Adrenal gland (tissue), 9 donors: ENCODE measurements at regions not wholly inside any gene's neighbourhood (a gene's known extent, or its start where the extent isn't known, plus 50 kb on each side); places are given as distances from the start of the nearest gene placed in this dataset.
"Not testable (repeated sequence)": the region's sequence is repeated elsewhere in the genome, so short reads cannot be mapped to it uniquely, and the experiment has no call there.

Source experiments
- DNase-seq, 7 donors: peaks; one replicate each; pipeline ENCODE4 v3.0.0-alpha.2; 2019 to 2020
- H3K27ac ChIP-seq, 5 donors: fragments of 200-600 bp; sonication (generic) in 4 of 5; 1 replicate in 3 of 5; 2 replicates in 2 of 5; pipeline versions ENCODE4 v1.5.1 to v1.8.0; 2016 to 2020; ENCODE audit warnings: mild to moderate bottlenecking in 1 of 5
- H3K27me3 ChIP-seq: fragments of 200-600 bp; 2 replicates; pipeline ENCODE4 v1.8.0; 2021
- H3K36me3 ChIP-seq, 2 donors: fragments of 200-600 bp; replicated peaks in 1 of 2; 1 replicate in 1 of 2; 2 replicates in 1 of 2; pipeline versions ENCODE4 v1.5.1 to v1.8.0; 2018 to 2022
- H3K4me1 ChIP-seq, 2 donors: fragments of 200-600 bp; replicated peaks in 1 of 2; 1 replicate in 1 of 2; 2 replicates in 1 of 2; pipeline versions ENCODE4 v1.5.1 to v1.8.0; 2018 to 2021
- H3K4me3 ChIP-seq, 4 donors: fragments of 200-600 bp; sonication (generic) in 3 of 4; one replicate each; pipeline ENCODE4 v1.5.1; 2016 to 2018
- H3K9me3 ChIP-seq, 3 donors: fragments of 200-600 bp; sonication (generic) in 1 of 3; replicated peaks in 1 of 3; 1 replicate in 2 of 3; 2 replicates in 1 of 3; pipeline versions ENCODE4 v1.5.1 to v1.8.0; 2016 to 2021
- CTCF ChIP-seq, 6 experiments: fragments of 450-650 bp in 4 of 6; fragments of 200-600 bp in 2 of 6; sonication (generic) in 1 of 6; IDR thresholded peaks; 1 replicate in 5 of 6; 2 replicates in 1 of 6; pipeline versions ENCODE4 v1.5.1 to v1.8.0; 2016 to 2021; ENCODE audit warnings: antibody characterized with exemption in 6 of 6, mild to moderate bottlenecking in 2 of 6, moderate library complexity in 1 of 6
- POLR2A ChIP-seq, 2 donors: fragments of 450-650 bp; IDR thresholded peaks; one replicate each; pipeline ENCODE4 v1.6.1; 2017; ENCODE audit warnings: antibody characterized with exemption in 2 of 2, mild to moderate bottlenecking in 2 of 2, moderate library complexity in 1 of 2
- WGBS, 4 donors: extraction: QIAGEN DNeasy Blood & Tissue Kit in 2 of 4; methylation state at CpG; one replicate each; pipeline versions ENCODE4 v1.1.5 to v1.1.7; 2013 to 2017; 5-methylcytosine and 5-hydroxymethylcytosine counted together
- intact Hi-C, 2 donors: fragments of 100-400 bp; cut with DNase I; formaldehyde crosslinking; loops; one replicate each; pipeline versions ENCODE4 v1.14.1 to v1.15.0; 2022 to 2023
- donor health status: healthy with polysubstance abuse.
- donor health status: Bipolar disorder and iron deficiency.
- donor health status: DM: yes; HTN: yes; CAD: no.
- donor health status: DM: no; HTN: no; CAD: no.
- donor health status: DM: no; HTN: no; CAD: no.

DNA sequence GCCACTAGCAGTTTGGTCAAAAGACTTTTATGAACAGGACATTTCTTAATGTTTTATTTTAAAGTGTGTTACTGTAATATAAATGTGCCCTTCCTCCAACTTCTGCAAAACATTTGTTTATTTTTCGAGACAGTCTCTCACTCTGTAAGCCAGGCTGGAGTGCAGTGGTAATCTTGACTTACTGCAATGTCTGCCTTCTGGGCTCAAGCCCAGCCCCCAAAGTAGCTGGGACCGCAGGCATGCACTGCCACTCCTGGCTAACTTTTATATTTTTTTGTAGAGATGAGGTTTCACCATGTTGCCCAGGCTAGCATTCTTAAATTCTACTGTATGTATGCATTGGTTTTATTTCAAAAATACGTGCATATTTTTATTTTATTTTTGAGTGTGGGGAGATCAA is 1201.9 kb downstream of the STIM2 start:
- H3K36me3 ChIP-seq: no peaks in the 10 kb centered on the region
- WGBS, 4 donors: 61 to 66% (median 62%) methylated on average over 3 of the region's 3 CpGs
- TF ChIP-seq POLR2A (IDR thresholded peaks at IDR 0.05) (no peak), CTCF (IDR thresholded peaks at IDR 0.05) (no peak)
- H3K27me3 ChIP-seq: no peaks in the 10 kb centered on the region
- intact Hi-C loops: no loop called here
- H3K4me3 ChIP-seq: no peak overlapping the region
- DNase-seq: no peak
- no peaks in the 10 kb centered on the region for H3K4me1 ChIP-seq
- no peaks in the 10 kb centered on the region for H3K9me3 ChIP-seq
- H3K27ac ChIP-seq: no peak overlapping the region

DNA sequence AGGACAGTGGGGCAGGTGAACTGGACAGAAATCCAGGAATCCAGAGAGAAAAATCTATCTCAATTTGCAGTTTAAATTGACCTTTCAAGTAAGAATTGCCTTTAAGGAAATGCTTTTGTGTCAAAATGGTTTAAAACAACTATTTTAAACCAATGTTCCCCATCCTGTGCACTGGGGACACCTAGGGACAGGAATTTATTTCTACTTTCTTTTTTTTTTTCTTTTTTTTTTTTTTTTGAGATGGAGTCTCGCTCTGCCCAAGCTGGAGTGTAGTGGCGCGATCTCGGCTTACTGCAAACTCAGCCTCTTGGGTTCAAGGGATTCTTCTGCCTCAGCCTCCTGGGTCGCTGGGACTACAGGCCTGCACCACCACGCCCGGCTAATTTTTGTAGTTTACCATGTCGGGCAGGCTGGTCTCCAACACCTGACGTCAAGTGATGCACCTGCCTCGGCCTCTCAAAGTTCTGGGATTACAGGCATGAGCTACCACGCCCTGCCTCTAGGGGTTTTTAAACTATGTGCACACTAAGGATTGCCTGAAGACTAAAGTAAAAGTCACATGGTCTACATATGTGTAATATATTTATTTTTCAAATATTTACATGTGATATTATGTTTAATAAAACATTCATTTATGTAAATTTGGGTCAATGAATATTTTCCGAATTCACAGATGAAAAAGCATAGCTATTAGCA is 1213.4 kb downstream of the STIM2 start:
- H3K4me3 ChIP-seq: no peak overlapping the region
- DNase-seq: no peak
- H3K9me3 ChIP-seq: no peaks in the 10 kb centered on the region
- 78 to 86% (median 85%) methylated on average over 10 to 12 of the region's 12 CpGs for WGBS, 4 donors
- H3K4me1 ChIP-seq: no peaks in the 10 kb centered on the region
- H3K27me3 ChIP-seq: no peaks in the 10 kb centered on the region
- H3K36me3 ChIP-seq: no peaks in the 10 kb centered on the region
- TF ChIP-seq POLR2A (IDR thresholded peaks at IDR 0.05): no peak
- TF ChIP-seq CTCF (IDR thresholded peaks at IDR 0.05): no peak
- intact Hi-C loops: no loop called here
- no peak overlapping the region for H3K27ac ChIP-seq

GRCh38 chr4:28075401-28075956 is 1214.8 kb downstream of the STIM2 start:
- no peaks in the 10 kb centered on the region for H3K36me3 ChIP-seq
- intact Hi-C loops: no loop called here
- DNase-seq: no peak
- no peak overlapping the region for H3K27ac ChIP-seq
- no peaks in the 10 kb centered on the region for H3K9me3 ChIP-seq
- no peak for TF ChIP-seq POLR2A (IDR thresholded peaks at IDR 0.05)
- H3K27me3 ChIP-seq: no peaks in the 10 kb centered on the region
- no peaks in the 10 kb centered on the region for H3K4me1 ChIP-seq
- H3K4me3 ChIP-seq: no peak overlapping the region

GRCh38 chr4:28077203-28077602 is 1216.6 kb downstream of the STIM2 start:
- H3K27me3 ChIP-seq, H3K36me3 ChIP-seq, intact Hi-C loops, H3K9me3 ChIP-seq, DNase-seq, H3K4me3 ChIP-seq, H3K27ac ChIP-seq, H3K4me1 ChIP-seq: not testable (repeated sequence)
- WGBS, 4 donors: 65 to 72% (median 69%) methylated on average over 9 of the region's 9 CpGs; no CpG with 5 or more reads in 1 of the 4 donors

DNA sequence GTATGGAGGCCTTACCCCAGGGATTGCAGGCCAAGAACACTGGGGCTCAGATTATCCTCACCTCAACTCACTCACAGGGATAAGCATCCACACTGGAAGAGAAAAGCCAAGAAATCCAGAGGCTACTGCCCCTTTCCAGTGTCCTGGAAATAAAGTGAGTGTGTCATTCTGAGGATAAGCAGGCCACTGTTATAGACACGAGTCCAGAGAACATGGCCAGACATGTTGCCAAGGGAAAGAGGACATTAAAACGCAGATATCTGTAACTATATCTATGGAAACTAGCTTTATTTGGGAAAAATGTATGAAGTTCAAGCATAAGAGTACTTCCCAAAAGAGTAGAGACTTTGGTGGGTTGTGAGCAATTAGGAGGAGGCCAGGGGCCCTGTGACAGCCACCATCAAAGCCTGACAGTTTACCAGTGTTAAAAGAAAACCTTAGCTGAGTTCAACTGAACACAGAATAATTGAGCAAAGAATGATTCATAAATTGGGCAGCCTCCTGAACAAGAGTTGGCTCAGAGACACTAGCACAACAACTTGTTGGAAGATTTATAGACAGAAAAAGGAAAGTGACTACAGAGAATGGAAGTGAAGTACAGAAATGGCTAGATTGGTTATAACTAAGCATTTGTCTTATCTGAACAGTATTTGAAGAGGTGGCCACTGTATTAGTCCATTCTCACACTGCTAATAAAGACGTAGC is 1222.2 kb downstream of the STIM2 start:
- intact Hi-C loops: no loop called here
- no peak for DNase-seq
- WGBS, 4 donors: 70 to 74% (median 74%) methylated on average over 3 of the region's 3 CpGs
- Histone ChIP-seq H3K27ac (no peak overlapping the region), H3K9me3 (no peaks in the 10 kb centered on the region), H3K36me3 (no peaks in the 10 kb centered on the region), H3K4me1 (no peaks in the 10 kb centered on the region), H3K27me3 (no peaks in the 10 kb centered on the region), H3K4me3 (no peak overlapping the region)
- no peak for TF ChIP-seq POLR2A (IDR thresholded peaks at IDR 0.05)
- TF ChIP-seq CTCF (IDR thresholded peaks at IDR 0.05): no peak
